HK-2 (cell line): ENCODE measurements at regions not wholly inside any gene's neighbourhood (a gene's known extent, or its start where the extent isn't known, plus 50 kb on each side); places are given as distances from the start of the nearest gene placed in this dataset.
"Not testable (repeated sequence)": the region's sequence is repeated elsewhere in the genome, so short reads cannot be mapped to it uniquely, and the experiment has no call there.

Experiments
- DNase-seq: peaks from one replicate; pipeline ENCODE4 v3.0.0-alpha.2; 2018; ENCODE audit not compliant: unreplicated experiment

GRCh38 chr6:16904957-16905356 lies 143.7 kb upstream of the ATXN1 start:
- DNase-seq, result no peak

- DNase-seq, result no peak
Observed at GRCh38 chr6:16903470-16903869, 142.2 kb upstream of the ATXN1 start.

- DNase-seq, result no peak
Observed at GRCh38 chr6:16902502-16902901, 141.2 kb upstream of the ATXN1 start.

- no peak for DNase-seq
Observed at GRCh38 chr6:16901782-16902181, 140.5 kb upstream of the ATXN1 start.

GRCh38 chr6:16901306-16901705 lies 140.0 kb upstream of the ATXN1 start:
- no peak for DNase-seq

GRCh38 chr6:16898640-16899396 lies 137.6 kb upstream of the ATXN1 start:
- no peak for DNase-seq

- no peak for DNase-seq
Observed at GRCh38 chr6:16897669-16898068, 136.4 kb upstream of the ATXN1 start.

- DNase-seq, result no peak
Observed at GRCh38 chr6:16894301-16894700, 133.0 kb upstream of the ATXN1 start.

GRCh38 chr6:16891110-16891509 lies 129.8 kb upstream of the ATXN1 start:
- not testable (repeated sequence) for DNase-seq

GRCh38 chr6:16885411-16886160 lies 124.3 kb upstream of the ATXN1 start:
- DNase-seq, result no peak

GRCh38 chr6:16884526-16884925 lies 123.3 kb upstream of the ATXN1 start:
- DNase-seq, result no peak

GRCh38 chr6:16883414-16883813 lies 122.2 kb upstream of the ATXN1 start:
- no peak for DNase-seq

- no peak for DNase-seq
Observed at GRCh38 chr6:16882230-16882629, 121.0 kb upstream of the ATXN1 start.

GRCh38 chr6:16876852-16877251 lies 115.6 kb upstream of the ATXN1 start:
- not testable (repeated sequence) for DNase-seq

- no peak for DNase-seq
Observed at GRCh38 chr6:16876201-16876600, 114.9 kb upstream of the ATXN1 start.

GRCh38 chr6:16873698-16874097 lies 112.4 kb upstream of the ATXN1 start:
- DNase-seq, result no peak

- no peak for DNase-seq
Observed at GRCh38 chr6:16872543-16873235, 111.4 kb upstream of the ATXN1 start.

- no peak for DNase-seq
Observed at GRCh38 chr6:16871047-16871446, 109.8 kb upstream of the ATXN1 start.

GRCh38 chr6:16868968-16869367 lies 107.7 kb upstream of the ATXN1 start:
- DNase-seq, result no peak

- DNase-seq, result no peak
Observed at GRCh38 chr6:16857969-16858592, 96.8 kb upstream of the ATXN1 start.

GRCh38 chr6:16855460-16855859 lies 94.2 kb upstream of the ATXN1 start:
- no peak for DNase-seq

GRCh38 chr6:16854986-16855385 lies 93.7 kb upstream of the ATXN1 start:
- DNase-seq, result no peak
